C4-2B (cell line): ENCODE measurements at regions not wholly inside any gene's neighbourhood (a gene's known extent, or its start where the extent isn't known, plus 50 kb on each side); places are given as distances from the start of the nearest gene placed in this dataset.

Experiments used
- ZFX ChIP-seq: fragments of 450-650 bp; IDR thresholded peaks from 2 replicates; pipeline ENCODE4 v1.6.1; 2017
- TF ChIP-seq, protein P1 (sequence below): fragments of 450-650 bp; conservative IDR thresholded peaks from 2 replicates; pipeline ENCODE4 v1.5.1; 2017; ENCODE audit warnings: mild to moderate bottlenecking

- TF ChIP-seq, protein P1, sequence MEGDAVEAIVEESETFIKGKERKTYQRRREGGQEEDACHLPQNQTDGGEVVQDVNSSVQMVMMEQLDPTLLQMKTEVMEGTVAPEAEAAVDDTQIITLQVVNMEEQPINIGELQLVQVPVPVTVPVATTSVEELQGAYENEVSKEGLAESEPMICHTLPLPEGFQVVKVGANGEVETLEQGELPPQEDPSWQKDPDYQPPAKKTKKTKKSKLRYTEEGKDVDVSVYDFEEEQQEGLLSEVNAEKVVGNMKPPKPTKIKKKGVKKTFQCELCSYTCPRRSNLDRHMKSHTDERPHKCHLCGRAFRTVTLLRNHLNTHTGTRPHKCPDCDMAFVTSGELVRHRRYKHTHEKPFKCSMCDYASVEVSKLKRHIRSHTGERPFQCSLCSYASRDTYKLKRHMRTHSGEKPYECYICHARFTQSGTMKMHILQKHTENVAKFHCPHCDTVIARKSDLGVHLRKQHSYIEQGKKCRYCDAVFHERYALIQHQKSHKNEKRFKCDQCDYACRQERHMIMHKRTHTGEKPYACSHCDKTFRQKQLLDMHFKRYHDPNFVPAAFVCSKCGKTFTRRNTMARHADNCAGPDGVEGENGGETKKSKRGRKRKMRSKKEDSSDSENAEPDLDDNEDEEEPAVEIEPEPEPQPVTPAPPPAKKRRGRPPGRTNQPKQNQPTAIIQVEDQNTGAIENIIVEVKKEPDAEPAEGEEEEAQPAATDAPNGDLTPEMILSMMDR, result no peak
- no peak for TF ChIP-seq ZFX
Observed at GRCh38 chr1:56395776-56396175, 183.6 kb downstream of the PLPP3 start.
